HepG2 (cell line): ENCODE measurements at regions not wholly inside any gene's neighbourhood (a gene's known extent, or its start where the extent isn't known, plus 50 kb on each side); places are given as distances from the start of the nearest gene placed in this dataset.

Experiments
- ESRRA ChIP-seq: sonication (generic); formaldehyde crosslinking; IDR thresholded peaks from 2 replicates; pipeline ENCODE4 v1.5.1; 2020; ENCODE audit warnings: mild to moderate bottlenecking, low read depth, missing genetic modification reagents
- ETV6 ChIP-seq: sonication (generic); formaldehyde crosslinking; conservative IDR thresholded peaks from 2 replicates; pipeline ENCODE4 v1.4.0; 2020; ENCODE audit warnings: missing genetic modification reagents
- EZH2 ChIP-seq: conservative IDR thresholded peaks from 2 replicates; pipeline ENCODE4 v1.6.1; 2012; ENCODE audit warnings: mild to moderate bottlenecking, low read depth, low read length, moderate library complexity
- FOXK2 ChIP-seq: fragments of 450-650 bp; IDR thresholded peaks from 2 replicates; pipeline ENCODE4 v1.6.1; 2016
- PRPF4 ChIP-seq: fragments of 200-400 bp; formaldehyde crosslinking; IDR thresholded peaks from 2 replicates; pipeline ENCODE4 v1.6.1; 2016; ENCODE audit warnings: low read length, low read depth; ENCODE audit not compliant: poor library complexity, severe bottlenecking
- TAF1 ChIP-seq: sonication (generic); formaldehyde crosslinking; IDR thresholded peaks from 2 replicates; pipeline ENCODE4 v1.4.0; 2020; ENCODE audit warnings: missing genetic modification reagents
- TCF7L2 ChIP-seq: IDR thresholded peaks from 2 replicates; pipeline ENCODE4 v1.6.1; 2011; ENCODE audit warnings: mild to moderate bottlenecking, low read depth, low read length, moderate library complexity
- ZNF274 ChIP-seq: sonication (generic); formaldehyde crosslinking; IDR thresholded peaks from 2 replicates; pipeline ENCODE4 v1.5.1; 2020; ENCODE audit warnings: mild to moderate bottlenecking, missing genetic modification reagents
- ZNF432 ChIP-seq: sonication (generic); formaldehyde crosslinking; IDR thresholded peaks from 2 replicates; pipeline ENCODE4 v1.5.0; 2020; ENCODE audit warnings: missing genetic modification reagents, mild to moderate bottlenecking, borderline replicate concordance

GRCh38 chr6:19408331-19408730, 428.8 kb upstream of the ID4 start:
- TF ChIP-seq ESRRA (no peak), ETV6 (CRISPR knock-in tag) (no peak), PRPF4 (no peak), TCF7L2 (no peak), EZH2 (no peak), TAF1 (no peak), FOXK2 (no peak), ZNF274 (CRISPR knock-in tag) (no peak), ZNF432 (CRISPR knock-in tag) (no peak)
